HG02623 (cell line): ENCODE measurements at regions not wholly inside any gene's neighbourhood (a gene's known extent, or its start where the extent isn't known, plus 50 kb on each side); places are given as distances from the start of the nearest gene placed in this dataset.

Experiments
- ATAC-seq: cut with Tn5 transposase; IDR thresholded peaks from one replicate; pipeline ENCODE4 v1.9.1; 2021; ENCODE audit warnings: moderate library complexity; ENCODE audit not compliant: unreplicated experiment

- ATAC-seq, result no peak
Observed at GRCh38 chr2:120933693-120934573, 198.3 kb downstream of the GLI2 start.

- ATAC-seq, result no peak
Observed at GRCh38 chr2:120934574-120935338, 199.1 kb downstream of the GLI2 start.

- no peak for ATAC-seq
Observed at GRCh38 chr2:120935339-120936313, 200.0 kb downstream of the GLI2 start.

- no peak for ATAC-seq
Observed at GRCh38 chr2:120936476-120937334, 201.0 kb downstream of the GLI2 start.

GRCh38 chr2:120937686-120938044 lies 202.0 kb downstream of the GLI2 start:
- ATAC-seq, result no peak

GRCh38 chr2:120938045-120938771 lies 202.5 kb downstream of the GLI2 start:
- ATAC-seq, result no peak

GRCh38 chr2:120939595-120940318 lies 204.1 kb downstream of the GLI2 start:
- no peak for ATAC-seq

GRCh38 chr2:120940319-120940696 lies 204.6 kb downstream of the GLI2 start:
- no peak for ATAC-seq

GRCh38 chr2:120940726-120941256 lies 205.1 kb downstream of the GLI2 start:
- no peak for ATAC-seq

GRCh38 chr2:120941571-120942120 lies 206.0 kb downstream of the GLI2 start:
- ATAC-seq, result no peak

- ATAC-seq, result no peak
Observed at GRCh38 chr2:120942658-120943057, 207.0 kb downstream of the GLI2 start.

GRCh38 chr2:120943403-120944034 lies 207.9 kb downstream of the GLI2 start:
- no peak for ATAC-seq

- no peak for ATAC-seq
Observed at GRCh38 chr2:120944575-120944974, 208.9 kb downstream of the GLI2 start.

- no peak for ATAC-seq
Observed at GRCh38 chr2:120945091-120945490, 209.4 kb downstream of the GLI2 start.

- ATAC-seq, result no peak
Observed at GRCh38 chr2:120945832-120946499, 210.3 kb downstream of the GLI2 start.

GRCh38 chr2:120947327-120947726 lies 211.7 kb downstream of the GLI2 start:
- no peak for ATAC-seq

GRCh38 chr2:120947982-120948661 lies 212.5 kb downstream of the GLI2 start:
- ATAC-seq, result no peak
